A673 (cell line): ENCODE measurements at regions not wholly inside any gene's neighbourhood (a gene's known extent, or its start where the extent isn't known, plus 50 kb on each side); places are given as distances from the start of the nearest gene placed in this dataset.

ENCODE experiments used
- BruUV-seq: library from RNA; stranded (reverse); fragments of 400-500 nt; replicated peaks from 2 replicates; lab custom pipeline; 2021; lab: Mats Ljungman, UMichigan
- CTCF ChIA-PET: fragments of 300-600 bp; sonication (Branson Sonifier 250); formaldehyde crosslinking; loops from one replicate; lab custom pipeline; 2022; ENCODE audit warnings: antibody characterized with exemption; lab: Charles Lee
- POLR2A ChIA-PET: fragments of 300-600 bp; sonication (Branson Sonifier 250); formaldehyde crosslinking; loops from one replicate; lab custom pipeline; 2022; ENCODE audit warnings: antibody characterized with exemption; ENCODE audit not compliant: low non-redundant PET; lab: Charles Lee
- DNase-seq: peaks from one replicate; pipeline ENCODE4 v3.0.0-alpha.2; 2015; ENCODE audit warnings: low spot score
- H3K27ac ChIP-seq: fragments of 200-600 bp; sonication (generic); 2 replicates; pipeline ENCODE4 v1.5.1; 2016; ENCODE audit warnings: mixed run types, low read depth, mild to moderate bottlenecking, mixed read lengths, antibody characterized with exemption, low read length; ENCODE audit not compliant: poor library complexity, severe bottlenecking
- H3K27me3 ChIP-seq: fragments of 200-600 bp; sonication (generic); replicated peaks from 2 replicates; pipeline ENCODE4 v1.6.1; 2017; ENCODE audit warnings: mixed run types, low read depth, mild to moderate bottlenecking, mixed read lengths, antibody characterized with exemption, low read length; ENCODE audit not compliant: insufficient read depth, poor library complexity
- H3K36me3 ChIP-seq: fragments of 200-600 bp; sonication (generic); 2 replicates; pipeline ENCODE4 v1.6.1; 2016; ENCODE audit warnings: mixed run types, mild to moderate bottlenecking, mixed read lengths, antibody characterized with exemption, low read length; ENCODE audit not compliant: insufficient read depth, poor library complexity, severe bottlenecking
- H3K4me1 ChIP-seq: fragments of 200-600 bp; sonication (generic); 2 replicates; pipeline ENCODE4 v1.6.1; 2017; ENCODE audit warnings: mixed run types, mild to moderate bottlenecking, mixed read lengths, antibody characterized with exemption, low read length; ENCODE audit not compliant: insufficient read depth, poor library complexity, severe bottlenecking
- H3K4me3 ChIP-seq: fragments of 200-600 bp; sonication (generic); 2 replicates; pipeline ENCODE4 v1.5.1; 2016; ENCODE audit warnings: low read depth, mixed run types, mild to moderate bottlenecking, mixed read lengths, low read length; ENCODE audit not compliant: poor library complexity, severe bottlenecking
- H3K9me3 ChIP-seq: fragments of 200-600 bp; sonication (generic); 2 replicates; pipeline ENCODE4 v1.6.1; 2016; ENCODE audit warnings: mixed run types, low read depth, mild to moderate bottlenecking, mixed read lengths, antibody characterized with exemption, low read length; ENCODE audit not compliant: poor library complexity, severe bottlenecking
- CTCF ChIP-seq: fragments of 300-800, 200-600 bp; sonication (generic); conservative IDR thresholded peaks from 2 replicates; pipeline ENCODE4 v1.5.1; 2017; ENCODE audit warnings: low read depth, mild to moderate bottlenecking, antibody characterized with exemption, low read length, moderate library complexity, mixed read lengths
- EZH2 ChIP-seq: fragments of 200-600 bp; sonication (generic); IDR thresholded peaks from 2 replicates; pipeline ENCODE4 v1.6.1; 2017; ENCODE audit warnings: borderline replicate concordance, low read depth, mild to moderate bottlenecking, mixed read lengths, antibody characterized with exemption, low read length; ENCODE audit not compliant: poor library complexity, severe bottlenecking
- intact Hi-C: fragments of 100-400 bp; cut with micrococcal nuclease; formaldehyde crosslinking; loops from one replicate; pipeline ENCODE4 v1.10.0; 2022; ENCODE audit not compliant: unreplicated experiment

GRCh38 chr14:85413836-85414526 lies 116.0 kb upstream of the FLRT2 start:
- no peaks in the 10 kb centered on the region for H3K9me3 ChIP-seq
- no peak overlapping the region for H3K27ac ChIP-seq
- no peak for TF ChIP-seq EZH2
- TF ChIP-seq CTCF: no peak
- H3K4me1 ChIP-seq: peaks cover 12% of the 10 kb centered on the region
- H3K4me3 ChIP-seq: no peak overlapping the region
- POLR2A ChIA-PET: no interaction called here
- intact Hi-C loops: no loop called here
- CTCF ChIA-PET: no interaction called here
- no peak for DNase-seq
- no TSS peak for BruUV-seq
- no peaks in the 10 kb centered on the region for H3K27me3 ChIP-seq
- H3K36me3 ChIP-seq: no peaks in the 10 kb centered on the region

GRCh38 chr14:85415015-85415712 lies 114.8 kb upstream of the FLRT2 start:
- ChIA-PET CTCF (no interaction called here), POLR2A (no interaction called here)
- no peaks in the 10 kb centered on the region for H3K36me3 ChIP-seq
- H3K27me3 ChIP-seq: no peaks in the 10 kb centered on the region
- peaks cover 12% of the 10 kb centered on the region for H3K4me1 ChIP-seq
- no TSS peak for BruUV-seq
- peak; percentile 71 for DNase-seq
- H3K27ac ChIP-seq: no peak overlapping the region
- no peak overlapping the region for H3K4me3 ChIP-seq
- intact Hi-C loops: no loop called here
- no peaks in the 10 kb centered on the region for H3K9me3 ChIP-seq
- peak; percentile 36 for TF ChIP-seq CTCF
- TF ChIP-seq EZH2: no peak

- no peak for TF ChIP-seq CTCF
- TF ChIP-seq EZH2: no peak
- Histone ChIP-seq H3K27me3 (no peaks in the 10 kb centered on the region), H3K27ac (peak overlapping the region; percentile 47), H3K4me3 (no peak overlapping the region), H3K4me1 (peaks cover 12% of the 10 kb centered on the region), H3K9me3 (no peaks in the 10 kb centered on the region), H3K36me3 (no peaks in the 10 kb centered on the region)
- ChIA-PET CTCF (no interaction called here), POLR2A (no interaction called here)
- DNase-seq: peak; percentile 62
- no TSS peak for BruUV-seq
- intact Hi-C loops: no loop called here
Observed at GRCh38 chr14:85416771-85417170, 113.2 kb upstream of the FLRT2 start.
